HL-60 (cell line): ENCODE measurements at regions not wholly inside any gene's neighbourhood (a gene's known extent, or its start where the extent isn't known, plus 50 kb on each side); places are given as distances from the start of the nearest gene placed in this dataset.

Experiments used
- DNase-seq, 2 experiments: peaks; one replicate each; pipeline ENCODE4 v3.0.0-alpha.2; 2010 to 2020; ENCODE audit warnings: low read depth in 1 of 2, low spot score in 1 of 2
- H3K27ac ChIP-seq: fragments of 250-450 bp; sonication (Bioruptor Pico); replicated peaks from 2 replicates; pipeline ENCODE4 v1.5.1; 2020; ENCODE audit warnings: mild to moderate bottlenecking, moderate library complexity
- H3K27me3 ChIP-seq: fragments of 250-450 bp; sonication (Bioruptor Pico); 2 replicates; pipeline ENCODE4 v1.5.1; 2021; ENCODE audit warnings: mild to moderate bottlenecking, moderate library complexity; ENCODE audit not compliant: insufficient read depth, poor library complexity, severe bottlenecking
- H3K4me3 ChIP-seq: replicated peaks from 2 replicates; pipeline ENCODE4 v1.5.1; 2011; ENCODE audit warnings: mild to moderate bottlenecking, control low read depth, low read length; ENCODE audit not compliant: insufficient read depth
- CTCF ChIP-seq: IDR thresholded peaks from one replicate; pipeline ENCODE4 v1.5.1; 2011; ENCODE audit warnings: low read length, control low read depth, inconsistent platforms; ENCODE audit not compliant: insufficient read depth
- GABPA ChIP-seq: IDR thresholded peaks from 2 replicates; pipeline ENCODE4 v1.6.1; 2012; ENCODE audit warnings: low read depth
- POLR2AphosphoS5 ChIP-seq: IDR thresholded peaks from 2 replicates; pipeline ENCODE4 v1.6.1; 2012; ENCODE audit warnings: low read depth
- REST ChIP-seq: IDR thresholded peaks from 2 replicates; pipeline ENCODE4 v1.6.1; 2012; ENCODE audit warnings: low read depth; ENCODE audit not compliant: insufficient replicate concordance
- SPI1 ChIP-seq: IDR thresholded peaks from 2 replicates; pipeline ENCODE4 v1.6.1; 2012; ENCODE audit warnings: low read depth, mild to moderate bottlenecking, borderline replicate concordance

GRCh38 chr12:67522222-67522621 is 126.3 kb upstream of the DYRK2 start:
- Histone ChIP-seq H3K4me3 (no peak overlapping the region), H3K27ac (no peak overlapping the region), H3K27me3 (peaks cover 6% of the 10 kb centered on the region)
- TF ChIP-seq POLR2AphosphoS5 (no peak), REST (no peak), SPI1 (no peak), GABPA (no peak), CTCF (no peak)
- DNase-seq = no peak

GRCh38 chr12:67523538-67523937 is 125.0 kb upstream of the DYRK2 start:
- no peak for DNase-seq
- TF ChIP-seq GABPA = no peak
- TF ChIP-seq REST = no peak
- no peak for TF ChIP-seq CTCF
- no peak for TF ChIP-seq SPI1
- TF ChIP-seq POLR2AphosphoS5 = no peak
- H3K27ac ChIP-seq = no peak overlapping the region
- H3K4me3 ChIP-seq = no peak overlapping the region
- H3K27me3 ChIP-seq = peaks cover 6% of the 10 kb centered on the region

- no peak overlapping the region for H3K27ac ChIP-seq
- peak in 1 of 2 experiments; percentile 24 for DNase-seq
- no peak overlapping the region for H3K4me3 ChIP-seq
- no peak for TF ChIP-seq POLR2AphosphoS5
- TF ChIP-seq REST = no peak
- no peak; the same call in 1 of the 2 replicates for TF ChIP-seq SPI1
- TF ChIP-seq CTCF = no peak
- peaks cover 3% of the 10 kb centered on the region for H3K27me3 ChIP-seq
These were observed 123.5 kb upstream of the DYRK2 start for GRCh38 chr12:67524861-67525616.
